ENCODE measurements at regions not wholly inside any gene's neighbourhood (a gene's known extent, or its start where the extent isn't known, plus 50 kb on each side); places are given as distances from the start of the nearest gene placed in this dataset.
A peak's percentile ranks its signal among the peaks of the same experiment; 100 is the strongest.

- WGBS (ENCODE audit: insufficient coverage, low lambda C conversion rate), result no CpG with 5 or more reads among the region's 8 CpGs
- H3K27me3 ChIP-seq (ENCODE audit: control insufficient read depth, insufficient read depth, low read length), result peaks cover 36% of the 10 kb centered on the region
- no peaks in the 10 kb centered on the region for H3K4me1 ChIP-seq (ENCODE audit: control insufficient read depth, insufficient read depth, low read length)
- no peaks in the 10 kb centered on the region for H3K36me3 ChIP-seq (ENCODE audit: control insufficient read depth, insufficient read depth, low read length)
- no peaks in the 10 kb centered on the region for H3K9me3 ChIP-seq (ENCODE audit: control insufficient read depth, low read depth, low read length)
- DNase-seq, result no peak
- no peak overlapping the region for H3K4me3 ChIP-seq (ENCODE audit: low read length)
- no peak overlapping the region for H3K27ac ChIP-seq (ENCODE audit: low read length)
These were observed 139.7 kb downstream of the SEC61B start for GRCh38 chr9:99361817-99362216.

GRCh38 chr9:99362321-99362720, 140.2 kb downstream of the SEC61B start:
- H3K27ac ChIP-seq (ENCODE audit: low read length), result no peak overlapping the region
- H3K4me3 ChIP-seq (ENCODE audit: low read length), result no peak overlapping the region
- no peak for DNase-seq
- no peaks in the 10 kb centered on the region for H3K36me3 ChIP-seq (ENCODE audit: control insufficient read depth, insufficient read depth, low read length)
- peaks cover 36% of the 10 kb centered on the region for H3K27me3 ChIP-seq (ENCODE audit: control insufficient read depth, insufficient read depth, low read length)
- no peaks in the 10 kb centered on the region for H3K4me1 ChIP-seq (ENCODE audit: control insufficient read depth, insufficient read depth, low read length)
- H3K9me3 ChIP-seq (ENCODE audit: control insufficient read depth, low read depth, low read length), result no peaks in the 10 kb centered on the region

GRCh38 chr9:99363509-99363908, 141.4 kb downstream of the SEC61B start:
- no peak overlapping the region for H3K4me3 ChIP-seq (ENCODE audit: low read length)
- peaks cover 44% of the 10 kb centered on the region for H3K27me3 ChIP-seq (ENCODE audit: control insufficient read depth, insufficient read depth, low read length)
- no peaks in the 10 kb centered on the region for H3K4me1 ChIP-seq (ENCODE audit: control insufficient read depth, insufficient read depth, low read length)
- no peaks in the 10 kb centered on the region for H3K36me3 ChIP-seq (ENCODE audit: control insufficient read depth, insufficient read depth, low read length)
- DNase-seq, result no peak
- no peaks in the 10 kb centered on the region for H3K9me3 ChIP-seq (ENCODE audit: control insufficient read depth, low read depth, low read length)
- WGBS (ENCODE audit: insufficient coverage, low lambda C conversion rate), result no CpG with 5 or more reads among the region's 3 CpGs
- no peak overlapping the region for H3K27ac ChIP-seq (ENCODE audit: low read length)

GRCh38 chr9:99365233-99365980, 143.3 kb downstream of the SEC61B start:
- DNase-seq, result no peak
- H3K27me3 ChIP-seq (ENCODE audit: control insufficient read depth, insufficient read depth, low read length), result peaks cover 49% of the 10 kb centered on the region
- no peaks in the 10 kb centered on the region for H3K36me3 ChIP-seq (ENCODE audit: control insufficient read depth, insufficient read depth, low read length)
- H3K4me3 ChIP-seq (ENCODE audit: low read length), result no peak overlapping the region
- no CpG with 5 or more reads among the region's 7 CpGs for WGBS (ENCODE audit: insufficient coverage, low lambda C conversion rate)
- H3K9me3 ChIP-seq (ENCODE audit: control insufficient read depth, low read depth, low read length), result no peaks in the 10 kb centered on the region
- no peak overlapping the region for H3K27ac ChIP-seq (ENCODE audit: low read length)
- H3K4me1 ChIP-seq (ENCODE audit: control insufficient read depth, insufficient read depth, low read length), result no peaks in the 10 kb centered on the region

GRCh38 chr9:99366183-99366582, 144.1 kb downstream of the SEC61B start:
- H3K27me3 ChIP-seq (ENCODE audit: control insufficient read depth, insufficient read depth, low read length), result peaks cover 42% of the 10 kb centered on the region
- H3K9me3 ChIP-seq (ENCODE audit: control insufficient read depth, low read depth, low read length), result no peaks in the 10 kb centered on the region
- H3K4me3 ChIP-seq (ENCODE audit: low read length), result no peak overlapping the region
- whole genome bisulfite sequencing (ENCODE audit: insufficient coverage, low lambda C conversion rate), result no CpG with 5 or more reads among the region's 9 CpGs
- H3K36me3 ChIP-seq (ENCODE audit: control insufficient read depth, insufficient read depth, low read length), result no peaks in the 10 kb centered on the region
- no peak overlapping the region for H3K27ac ChIP-seq (ENCODE audit: low read length)
- DNase-seq, result no peak
- H3K4me1 ChIP-seq (ENCODE audit: control insufficient read depth, insufficient read depth, low read length), result no peaks in the 10 kb centered on the region

- Histone ChIP-seq H3K9me3 (ENCODE audit: control insufficient read depth, low read depth, low read length) (no peaks in the 10 kb centered on the region), H3K4me1 (ENCODE audit: control insufficient read depth, insufficient read depth, low read length) (no peaks in the 10 kb centered on the region), H3K27me3 (ENCODE audit: control insufficient read depth, insufficient read depth, low read length) (peaks cover 42% of the 10 kb centered on the region), H3K36me3 (ENCODE audit: control insufficient read depth, insufficient read depth, low read length) (no peaks in the 10 kb centered on the region), H3K27ac (ENCODE audit: low read length) (no peak overlapping the region), H3K4me3 (ENCODE audit: low read length) (no peak overlapping the region)
- WGBS (ENCODE audit: insufficient coverage, low lambda C conversion rate), result 100% methylated on average over 1 of the region's 4 CpGs
- DNase-seq, result no peak
These were observed 144.5 kb downstream of the SEC61B start for GRCh38 chr9:99366621-99367020.

- peak; percentile 18 to 45 for DNase-seq
- 56% methylated on average over 3 of the region's 31 CpGs for WGBS (ENCODE audit: insufficient coverage, low lambda C conversion rate)
- peaks cover 36% of the 10 kb centered on the region for H3K27me3 ChIP-seq (ENCODE audit: control insufficient read depth, insufficient read depth, low read length)
- peak overlapping the region; percentile 33 for H3K4me3 ChIP-seq (ENCODE audit: low read length)
- no peaks in the 10 kb centered on the region for H3K4me1 ChIP-seq (ENCODE audit: control insufficient read depth, insufficient read depth, low read length)
- H3K36me3 ChIP-seq (ENCODE audit: control insufficient read depth, insufficient read depth, low read length), result no peaks in the 10 kb centered on the region
- no peak overlapping the region for H3K27ac ChIP-seq (ENCODE audit: low read length)
- H3K9me3 ChIP-seq (ENCODE audit: control insufficient read depth, low read depth, low read length), result no peaks in the 10 kb centered on the region
These were observed 146.6 kb downstream of the SEC61B start for GRCh38 chr9:99368341-99369326.

- Histone ChIP-seq H3K4me3 (ENCODE audit: low read length) (no peak overlapping the region), H3K4me1 (ENCODE audit: control insufficient read depth, insufficient read depth, low read length) (no peaks in the 10 kb centered on the region), H3K9me3 (ENCODE audit: control insufficient read depth, low read depth, low read length) (no peaks in the 10 kb centered on the region), H3K36me3 (ENCODE audit: control insufficient read depth, insufficient read depth, low read length) (no peaks in the 10 kb centered on the region), H3K27ac (ENCODE audit: low read length) (no peak overlapping the region), H3K27me3 (ENCODE audit: control insufficient read depth, insufficient read depth, low read length) (peaks cover 34% of the 10 kb centered on the region)
- DNase-seq, result no peak
- no CpG with 5 or more reads among the region's 9 CpGs for WGBS (ENCODE audit: insufficient coverage, low lambda C conversion rate)
These were observed 147.2 kb downstream of the SEC61B start for GRCh38 chr9:99369327-99369722.

- Histone ChIP-seq H3K27ac (ENCODE audit: low read length) (no peak overlapping the region), H3K36me3 (ENCODE audit: control insufficient read depth, insufficient read depth, low read length) (no peaks in the 10 kb centered on the region), H3K4me3 (ENCODE audit: low read length) (no peak overlapping the region), H3K4me1 (ENCODE audit: control insufficient read depth, insufficient read depth, low read length) (no peaks in the 10 kb centered on the region), H3K9me3 (ENCODE audit: control insufficient read depth, low read depth, low read length) (no peaks in the 10 kb centered on the region), H3K27me3 (ENCODE audit: control insufficient read depth, insufficient read depth, low read length) (peaks cover 34% of the 10 kb centered on the region)
- no CpG with 5 or more reads among the region's 3 CpGs for WGBS (ENCODE audit: insufficient coverage, low lambda C conversion rate)
- DNase-seq, result no peak
These were observed 148.3 kb downstream of the SEC61B start for GRCh38 chr9:99370376-99370775.

- Histone ChIP-seq H3K36me3 (ENCODE audit: control insufficient read depth, insufficient read depth, low read length) (no peaks in the 10 kb centered on the region), H3K27ac (ENCODE audit: low read length) (no peak overlapping the region), H3K4me3 (ENCODE audit: low read length) (no peak overlapping the region), H3K9me3 (ENCODE audit: control insufficient read depth, low read depth, low read length) (no peaks in the 10 kb centered on the region), H3K27me3 (ENCODE audit: control insufficient read depth, insufficient read depth, low read length) (peaks cover 31% of the 10 kb centered on the region), H3K4me1 (ENCODE audit: control insufficient read depth, insufficient read depth, low read length) (no peaks in the 10 kb centered on the region)
- WGBS (ENCODE audit: insufficient coverage, low lambda C conversion rate), result no CpG with 5 or more reads among the region's 2 CpGs
- no peak for DNase-seq
These were observed 149.3 kb downstream of the SEC61B start for GRCh38 chr9:99371376-99371775.
